Smooth muscle cell (in vitro differentiated cells): ENCODE measurements at regions not wholly inside any gene's neighbourhood (a gene's known extent, or its start where the extent isn't known, plus 50 kb on each side); places are given as distances from the start of the nearest gene placed in this dataset.

ENCODE experiments used
- DNase-seq: peaks from one replicate; lab custom pipeline; 2025; ENCODE audit not compliant: unreplicated experiment; lab: John Stamatoyannopoulos, UW
- H2AFZ ChIP-seq: fragments of 200-600 bp; sonication (generic); 2 replicates; pipeline ENCODE4 v1.6.0; 2016; ENCODE audit warnings: antibody characterized with exemption, low read depth, mild to moderate bottlenecking
- H3F3A ChIP-seq: fragments of 200-600 bp; sonication (generic); 2 replicates; pipeline ENCODE4 v1.6.0; 2017; ENCODE audit warnings: antibody characterized with exemption, low read depth
- H3K27ac ChIP-seq: fragments of 200-600 bp; sonication (generic); 2 replicates; pipeline ENCODE4 v1.5.1; 2016; ENCODE audit warnings: low read depth, mild to moderate bottlenecking
- H3K27me3 ChIP-seq: fragments of 200-600 bp; sonication (generic); 2 replicates; pipeline ENCODE4 v1.6.1; 2016; ENCODE audit warnings: low read depth, mild to moderate bottlenecking
- H3K36me3 ChIP-seq: fragments of 200-600 bp; sonication (generic); 2 replicates; pipeline ENCODE4 v1.5.1; 2016; ENCODE audit warnings: low read depth
- H3K4me1 ChIP-seq: fragments of 200-600 bp; sonication (generic); 2 replicates; pipeline ENCODE4 v1.5.1; 2016; ENCODE audit warnings: low read depth
- H3K4me2 ChIP-seq: fragments of 200-600 bp; sonication (generic); 2 replicates; pipeline ENCODE4 v1.6.0; 2016; ENCODE audit warnings: mild to moderate bottlenecking
- H3K4me3 ChIP-seq: fragments of 200-600 bp; sonication (generic); 2 replicates; pipeline ENCODE4 v1.5.1; 2016; ENCODE audit warnings: mild to moderate bottlenecking
- H3K79me2 ChIP-seq: fragments of 200-600 bp; sonication (generic); 2 replicates; pipeline ENCODE4 v1.6.0; 2016; ENCODE audit warnings: low read depth, mild to moderate bottlenecking
- H3K9ac ChIP-seq: fragments of 200-600 bp; sonication (generic); 2 replicates; pipeline ENCODE4 v1.6.0; 2016; ENCODE audit warnings: low read depth
- H3K9me3 ChIP-seq: fragments of 200-600 bp; sonication (generic); replicated peaks from 2 replicates; pipeline ENCODE4 v1.5.1; 2016; ENCODE audit warnings: low read depth
- H4K20me1 ChIP-seq: fragments of 200-600 bp; sonication (generic); 2 replicates; pipeline ENCODE4 v1.6.0; 2016; ENCODE audit warnings: low read depth
- WGBS: methylation state at CpG from one replicate; pipeline ENCODE4 v1.1.7; 2016; ENCODE audit warnings: low lambda C conversion rate; 5-methylcytosine and 5-hydroxymethylcytosine counted together
- TF ChIP-seq, protein P1 (sequence below): fragments of 200-600 bp; sonication (generic); IDR thresholded peaks from 2 replicates; pipeline ENCODE4 v1.5.1; 2017; ENCODE audit warnings: borderline replicate concordance, mild to moderate bottlenecking, antibody characterized with exemption; ENCODE audit not compliant: insufficient read depth, poor library complexity, severe bottlenecking

DNA sequence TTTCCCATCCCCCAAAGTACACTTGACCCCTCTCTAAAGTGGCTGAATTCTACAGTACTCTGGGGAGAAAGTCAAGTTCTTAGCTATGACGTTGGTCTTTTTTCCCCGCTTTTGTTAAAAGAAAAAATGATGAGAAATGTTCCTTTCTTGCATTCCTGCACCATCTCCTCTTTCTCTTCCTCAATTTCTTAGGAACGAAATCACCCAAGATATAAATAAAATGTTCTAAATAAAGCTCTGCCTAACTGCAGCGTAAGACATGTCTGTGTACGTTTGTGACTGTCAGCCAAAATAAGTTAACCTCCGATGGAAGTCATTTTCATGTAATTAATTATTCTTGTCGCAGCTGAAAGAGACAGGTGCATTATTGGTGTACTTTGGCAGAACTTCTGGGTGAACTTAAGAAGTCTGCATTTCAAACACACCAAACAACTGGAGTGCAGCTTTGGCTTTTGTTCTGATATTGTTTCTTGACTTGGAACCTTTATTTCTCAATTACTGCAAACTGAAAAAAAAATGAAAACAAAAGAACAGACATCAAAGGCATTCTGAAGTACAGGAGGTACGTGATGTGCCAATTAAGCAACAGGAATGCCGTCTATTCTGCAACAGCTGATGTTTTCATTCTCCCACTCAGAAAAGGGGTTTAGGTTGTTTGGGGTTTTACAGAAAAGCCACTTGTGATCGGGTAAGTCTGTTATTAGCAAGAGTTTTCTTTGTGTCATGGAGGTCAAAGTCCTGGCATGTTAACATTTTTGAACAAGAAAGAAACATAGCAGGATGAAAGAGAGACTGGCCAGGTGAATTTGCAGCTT lies 82.4 kb upstream of the SDK1 start:
- no peak for DNase-seq
- H3K4me3 ChIP-seq: no peak overlapping the region
- no peak overlapping the region for H3K4me2 ChIP-seq
- no peak overlapping the region for H3K27ac ChIP-seq
- H3K27me3 ChIP-seq: no peaks in the 10 kb centered on the region
- no peaks in the 10 kb centered on the region for H4K20me1 ChIP-seq
- no peaks in the 10 kb centered on the region for H3K4me1 ChIP-seq
- H3K9ac ChIP-seq: no peak overlapping the region
- no peaks in the 10 kb centered on the region for H3K9me3 ChIP-seq
- no peaks in the 10 kb centered on the region for H3K36me3 ChIP-seq
- H3F3A ChIP-seq: no peaks in the 10 kb centered on the region
- 72% methylated on average over 10 of the region's 10 CpGs for WGBS
- no peak overlapping the region for H2AFZ ChIP-seq
- TF ChIP-seq, protein P1, sequence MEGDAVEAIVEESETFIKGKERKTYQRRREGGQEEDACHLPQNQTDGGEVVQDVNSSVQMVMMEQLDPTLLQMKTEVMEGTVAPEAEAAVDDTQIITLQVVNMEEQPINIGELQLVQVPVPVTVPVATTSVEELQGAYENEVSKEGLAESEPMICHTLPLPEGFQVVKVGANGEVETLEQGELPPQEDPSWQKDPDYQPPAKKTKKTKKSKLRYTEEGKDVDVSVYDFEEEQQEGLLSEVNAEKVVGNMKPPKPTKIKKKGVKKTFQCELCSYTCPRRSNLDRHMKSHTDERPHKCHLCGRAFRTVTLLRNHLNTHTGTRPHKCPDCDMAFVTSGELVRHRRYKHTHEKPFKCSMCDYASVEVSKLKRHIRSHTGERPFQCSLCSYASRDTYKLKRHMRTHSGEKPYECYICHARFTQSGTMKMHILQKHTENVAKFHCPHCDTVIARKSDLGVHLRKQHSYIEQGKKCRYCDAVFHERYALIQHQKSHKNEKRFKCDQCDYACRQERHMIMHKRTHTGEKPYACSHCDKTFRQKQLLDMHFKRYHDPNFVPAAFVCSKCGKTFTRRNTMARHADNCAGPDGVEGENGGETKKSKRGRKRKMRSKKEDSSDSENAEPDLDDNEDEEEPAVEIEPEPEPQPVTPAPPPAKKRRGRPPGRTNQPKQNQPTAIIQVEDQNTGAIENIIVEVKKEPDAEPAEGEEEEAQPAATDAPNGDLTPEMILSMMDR: no peak
- no peaks in the 10 kb centered on the region for H3K79me2 ChIP-seq

DNA sequence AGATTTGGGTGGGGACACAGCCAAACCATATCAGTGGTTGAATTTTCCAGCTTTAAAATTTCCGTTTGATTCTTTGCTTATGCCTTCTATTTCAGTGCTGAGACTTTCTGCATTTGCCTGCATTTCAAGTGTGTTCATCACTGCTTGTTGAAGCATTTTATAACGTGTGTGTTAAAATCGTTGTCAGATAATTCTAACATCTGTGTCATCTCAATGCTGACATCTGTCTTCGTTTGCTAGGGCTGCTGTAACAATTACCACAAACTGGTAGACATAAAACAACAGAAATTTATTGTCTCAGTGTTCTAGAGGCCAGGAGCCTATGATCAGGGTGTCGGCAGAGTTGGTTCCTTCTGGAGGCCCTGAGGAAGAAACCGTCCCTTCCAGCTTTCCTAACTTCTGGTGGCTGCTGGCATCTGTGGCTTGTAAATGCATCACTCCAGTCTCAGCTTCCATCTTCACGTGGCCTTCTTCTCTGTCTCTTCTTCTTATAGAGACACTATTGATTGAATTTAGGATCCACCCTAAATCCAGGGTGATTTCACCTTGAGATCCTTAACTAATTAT lies 71.1 kb upstream of the SDK1 start:
- no peak overlapping the region for H3K4me3 ChIP-seq
- H3K4me2 ChIP-seq: no peak overlapping the region
- H3K27me3 ChIP-seq: no peaks in the 10 kb centered on the region
- TF ChIP-seq, protein P1: no peak
- H2AFZ ChIP-seq: no peak overlapping the region
- no peaks in the 10 kb centered on the region for H3K9me3 ChIP-seq
- no peaks in the 10 kb centered on the region for H3K79me2 ChIP-seq
- H4K20me1 ChIP-seq: no peaks in the 10 kb centered on the region
- H3K27ac ChIP-seq: no peak overlapping the region
- no peaks in the 10 kb centered on the region for H3K4me1 ChIP-seq
- H3F3A ChIP-seq: no peaks in the 10 kb centered on the region
- H3K36me3 ChIP-seq: no peaks in the 10 kb centered on the region
- no peak overlapping the region for H3K9ac ChIP-seq
- 45% methylated on average over 7 of the region's 7 CpGs for WGBS
- DNase-seq: no peak

DNA sequence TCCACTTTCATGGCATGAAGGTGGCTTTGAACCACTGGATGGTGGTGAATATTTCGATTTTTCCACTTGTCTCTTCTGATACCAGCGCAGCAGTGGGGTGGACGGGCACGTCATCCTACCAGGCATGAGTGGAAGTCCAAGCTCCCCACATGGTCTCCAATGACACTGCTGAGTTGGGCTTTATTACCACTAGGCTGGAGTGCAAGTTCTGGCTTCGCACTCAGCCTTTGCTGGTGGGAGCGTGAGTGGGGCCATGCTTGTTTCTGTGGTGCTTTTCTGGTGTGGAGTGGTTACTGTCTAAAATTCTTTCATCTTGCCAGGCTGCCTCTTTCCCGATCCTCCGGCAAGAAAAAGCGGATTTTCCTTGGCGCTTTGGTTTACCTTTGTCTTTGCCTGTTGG lies 70.1 kb upstream of the SDK1 start:
- H3K4me1 ChIP-seq: no peaks in the 10 kb centered on the region
- H3K9me3 ChIP-seq: no peaks in the 10 kb centered on the region
- no peaks in the 10 kb centered on the region for H3K79me2 ChIP-seq
- H3K27me3 ChIP-seq: no peaks in the 10 kb centered on the region
- WGBS: 96% methylated on average over 10 of the region's 10 CpGs
- H4K20me1 ChIP-seq: no peaks in the 10 kb centered on the region
- H3K9ac ChIP-seq: no peak overlapping the region
- H3K27ac ChIP-seq: no peak overlapping the region
- DNase-seq: no peak
- no peak overlapping the region for H3K4me2 ChIP-seq
- no peak overlapping the region for H2AFZ ChIP-seq
- H3K36me3 ChIP-seq: no peaks in the 10 kb centered on the region
- no peak overlapping the region for H3K4me3 ChIP-seq
- TF ChIP-seq, protein P1: no peak
- H3F3A ChIP-seq: no peaks in the 10 kb centered on the region
